M059J (cell line): ENCODE measurements at regions not wholly inside any gene's neighbourhood (a gene's known extent, or its start where the extent isn't known, plus 50 kb on each side); places are given as distances from the start of the nearest gene placed in this dataset.
"Not testable (repeated sequence)": the region's sequence is repeated elsewhere in the genome, so short reads cannot be mapped to it uniquely, and the experiment has no call there.

Source experiments
- DNase-seq: peaks from one replicate; pipeline ENCODE4 v3.0.0-alpha.2; 2012; ENCODE audit warnings: low read depth

GRCh38 chr3:6704817-6705216, 156.1 kb upstream of the GRM7 start:
- DNase-seq = not testable (repeated sequence)

- DNase-seq = no peak
Measured at GRCh38 chr3:6706777-6707176, 154.1 kb upstream of the GRM7 start.

GRCh38 chr3:6709178-6709577, 151.7 kb upstream of the GRM7 start:
- no peak for DNase-seq

GRCh38 chr3:6714962-6715361, 146.0 kb upstream of the GRM7 start:
- no peak for DNase-seq

- no peak for DNase-seq
Measured at GRCh38 chr3:6716420-6716819, 144.5 kb upstream of the GRM7 start.

- no peak for DNase-seq
Measured at GRCh38 chr3:6717026-6717943, 143.6 kb upstream of the GRM7 start.

GRCh38 chr3:6719999-6720398, 140.9 kb upstream of the GRM7 start:
- no peak for DNase-seq

- no peak for DNase-seq
Measured at GRCh38 chr3:6721491-6721890, 139.4 kb upstream of the GRM7 start.

- no peak for DNase-seq
Measured at GRCh38 chr3:6723205-6723604, 137.7 kb upstream of the GRM7 start.

GRCh38 chr3:6726811-6727210, 134.1 kb upstream of the GRM7 start:
- DNase-seq = no peak

- DNase-seq = no peak
Measured at GRCh38 chr3:6732807-6733206, 128.1 kb upstream of the GRM7 start.

- no peak for DNase-seq
Measured at GRCh38 chr3:6733699-6734394, 127.1 kb upstream of the GRM7 start.

GRCh38 chr3:6734395-6734746, 126.5 kb upstream of the GRM7 start:
- DNase-seq = no peak

GRCh38 chr3:6736836-6737629, 123.9 kb upstream of the GRM7 start:
- DNase-seq = no peak

GRCh38 chr3:6737630-6738029, 123.3 kb upstream of the GRM7 start:
- no peak for DNase-seq

GRCh38 chr3:6739288-6739687, 121.6 kb upstream of the GRM7 start:
- no peak for DNase-seq

GRCh38 chr3:6743067-6743720, 117.7 kb upstream of the GRM7 start:
- DNase-seq = no peak

GRCh38 chr3:6746443-6746842, 114.5 kb upstream of the GRM7 start:
- DNase-seq = no peak

GRCh38 chr3:6747017-6747416, 113.9 kb upstream of the GRM7 start:
- DNase-seq = no peak

- no peak for DNase-seq
Measured at GRCh38 chr3:6750782-6751181, 110.1 kb upstream of the GRM7 start.

GRCh38 chr3:6753536-6753935, 107.4 kb upstream of the GRM7 start:
- no peak for DNase-seq
